ENCODE measurements at regions not wholly inside any gene's neighbourhood (a gene's known extent, or its start where the extent isn't known, plus 50 kb on each side); places are given as distances from the start of the nearest gene placed in this dataset.

- Histone ChIP-seq H3K27ac (ENCODE audit: low read length) (no peak overlapping the region; the same call in 1 of the 2 replicates), H3K4me3 (ENCODE audit: low read depth in 2 of 2, low read length in 2 of 2) (no peak overlapping the region), H3K4me1 (ENCODE audit: control insufficient read depth, insufficient read depth, low read length) (no peaks in the 10 kb centered on the region), H3K27me3 (ENCODE audit: control insufficient read depth, insufficient read depth, low read length) (no peaks in the 10 kb centered on the region), H3K9me3 (ENCODE audit: control insufficient read depth, insufficient read depth, low read depth, low read length) (no peaks in the 10 kb centered on the region), H3K36me3 (ENCODE audit: control insufficient read depth, insufficient read depth, low read length) (no peaks in the 10 kb centered on the region)
- POLR2A ChIA-PET, result no interaction called here
- in situ Hi-C loops (cut with HindIII; ENCODE audit: low pct_unique_long_range_greater_than_20kb, low sequenced_read_pairs) (no loop called here), intact Hi-C loops (cut with micrococcal nuclease; ENCODE audit: unreplicated experiment) (no loop called here)
- DNase-seq (ENCODE audit: low read depth, low spot score) (peak; percentile 10), ATAC-seq (no peak; the same call in 1 of the 2 replicates)
- TF ChIP-seq SIN3A (IDR thresholded peaks at IDR 0.05; ENCODE audit: borderline replicate concordance, insufficient read depth, low read depth, low read length) (no peak), CTCF (IDR thresholded peaks at IDR 0.05) (no peak), REST (IDR thresholded peaks at IDR 0.05; ENCODE audit: insufficient read depth in 1 of 2, low read depth in 2 of 2, low read length in 1 of 2) (no peak), TCF7L2 (IDR thresholded peaks at IDR 0.05; ENCODE audit: low read depth, low read length) (no peak), POLR2AphosphoS5 (IDR thresholded peaks at IDR 0.05; ENCODE audit: low read depth, low read length) (no peak)
- BruUV-seq (replicated peaks), result no TSS peak
- CTCF ChIA-PET, result no interaction called here
These were observed 1432.6 kb upstream of the TENM4 start for GRCh38 chr11:80873310-80873999.

GRCh38 chr11:80872116-80872728, 1431.4 kb upstream of the TENM4 start:
- H3K27me3 ChIP-seq (ENCODE audit: control insufficient read depth, insufficient read depth, low read length), result no peaks in the 10 kb centered on the region
- TF ChIP-seq SIN3A (IDR thresholded peaks at IDR 0.05; ENCODE audit: borderline replicate concordance, insufficient read depth, low read depth, low read length), result no peak
- TF ChIP-seq CTCF (IDR thresholded peaks at IDR 0.05), result no peak
- no peak for TF ChIP-seq POLR2AphosphoS5 (IDR thresholded peaks at IDR 0.05; ENCODE audit: low read depth, low read length)
- TF ChIP-seq TCF7L2 (IDR thresholded peaks at IDR 0.05; ENCODE audit: low read depth, low read length), result no peak
- no peak for TF ChIP-seq REST (IDR thresholded peaks at IDR 0.05; ENCODE audit: insufficient read depth in 1 of 2, low read depth in 2 of 2, low read length in 1 of 2)
- no peak for DNase-seq (ENCODE audit: low read depth, low spot score)
- CTCF ChIA-PET, result no interaction called here
- in situ Hi-C loops (cut with HindIII; ENCODE audit: low pct_unique_long_range_greater_than_20kb, low sequenced_read_pairs) (no loop called here), intact Hi-C loops (cut with micrococcal nuclease; ENCODE audit: unreplicated experiment) (no loop called here)
- no peaks in the 10 kb centered on the region for H3K36me3 ChIP-seq (ENCODE audit: control insufficient read depth, insufficient read depth, low read length)
- BruUV-seq (replicated peaks), result no TSS peak
- POLR2A ChIA-PET, result no interaction called here
- H3K9me3 ChIP-seq (ENCODE audit: control insufficient read depth, insufficient read depth, low read depth, low read length), result no peaks in the 10 kb centered on the region
- no peaks in the 10 kb centered on the region for H3K4me1 ChIP-seq (ENCODE audit: control insufficient read depth, insufficient read depth, low read length)
- H3K4me3 ChIP-seq (ENCODE audit: low read depth in 2 of 2, low read length in 2 of 2), result no peak overlapping the region
- H3K27ac ChIP-seq (ENCODE audit: low read length), result peak overlapping the region; percentile 15; the same call in 1 of the 2 replicates
- ATAC-seq, result no peak

Measured in Panc1 (cell line).